ENCODE measurements at regions not wholly inside any gene's neighbourhood (a gene's known extent, or its start where the extent isn't known, plus 50 kb on each side); places are given as distances from the start of the nearest gene placed in this dataset.
"Not testable (repeated sequence)": the region's sequence is repeated elsewhere in the genome, so short reads cannot be mapped to it uniquely, and the experiment has no call there.

DNA sequence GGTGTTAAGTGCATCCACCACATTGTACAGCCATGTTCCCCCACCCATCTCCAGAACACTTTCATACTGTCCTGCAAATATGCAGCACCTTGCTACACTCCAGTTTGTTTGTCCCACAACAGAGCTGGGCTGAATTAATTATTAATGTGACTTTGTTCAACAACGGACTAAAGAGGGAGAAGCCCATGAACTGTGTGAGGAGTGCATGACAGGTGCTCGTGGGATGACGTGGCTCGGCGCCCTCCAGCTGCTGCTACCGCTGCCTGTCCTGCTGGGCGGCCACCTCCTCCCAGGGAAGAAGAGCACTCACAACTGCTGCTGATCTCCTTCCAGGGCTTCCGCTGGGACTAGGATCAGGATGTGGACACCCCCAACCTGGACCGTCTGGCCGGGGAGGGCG, 111.2 kb upstream of the DEFB108B start:
- DNase-seq (ENCODE audit: low read depth): not testable (repeated sequence)

DNA sequence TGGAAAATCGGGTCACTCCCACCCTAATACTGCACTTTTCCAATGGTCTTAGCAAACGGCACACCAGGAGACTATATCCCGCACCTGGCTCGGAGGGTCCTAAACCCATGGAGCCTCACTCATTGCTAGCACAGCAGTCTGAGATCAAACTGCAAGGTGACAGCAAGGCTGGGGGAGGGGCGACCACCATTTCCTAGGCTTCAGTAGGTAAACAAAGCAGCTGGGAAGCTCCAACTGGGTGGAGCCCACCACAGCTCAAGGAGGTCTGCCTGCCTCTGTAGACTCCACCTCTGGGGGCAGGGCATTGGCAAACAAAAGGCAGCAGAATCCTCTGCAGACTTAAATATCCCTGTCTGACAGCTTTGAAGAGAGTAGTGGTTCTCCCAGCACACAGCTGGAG, 109.0 kb upstream of the DEFB108B start:
- DNase-seq (ENCODE audit: low read depth): not testable (repeated sequence)

DNA sequence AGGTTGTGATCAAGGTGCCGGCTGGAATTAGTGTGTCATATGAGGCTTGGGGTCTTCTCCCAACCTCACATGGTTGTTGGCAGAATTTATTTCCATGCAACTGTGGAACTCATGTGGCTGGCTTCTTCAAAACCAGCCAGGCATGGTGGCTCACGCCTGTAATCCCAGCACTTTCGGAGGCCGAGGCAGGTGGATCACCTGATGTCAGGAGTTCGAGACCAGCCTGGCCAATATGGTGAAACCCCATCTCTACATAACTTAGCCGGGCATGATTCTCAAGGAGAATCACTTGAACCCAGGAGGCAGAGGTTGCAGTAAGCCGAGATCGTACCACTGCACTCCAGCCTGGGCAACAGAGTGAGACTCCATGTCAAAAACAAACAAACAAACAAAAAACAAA, 102.3 kb upstream of the DEFB108B start:
- DNase-seq (ENCODE audit: low read depth): not testable (repeated sequence)

DNA sequence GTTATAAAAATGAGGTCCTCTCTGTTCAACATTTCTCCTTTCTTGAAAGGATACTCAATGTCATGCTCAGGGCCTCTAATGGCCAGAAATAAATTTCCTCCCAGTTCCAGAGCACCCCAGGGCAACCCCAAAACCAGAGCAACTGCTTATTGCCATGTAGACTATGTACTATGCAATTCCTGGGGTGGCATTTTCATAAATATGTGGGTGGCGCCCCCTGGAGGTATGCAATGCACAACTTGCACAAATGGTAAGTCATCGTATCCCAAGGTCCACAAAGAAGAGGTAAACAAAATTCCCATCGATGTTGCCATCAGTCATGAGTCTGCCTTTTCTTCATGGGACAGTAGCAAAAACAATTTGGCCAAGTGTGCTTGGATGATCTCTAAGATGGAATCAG, 98.6 kb upstream of the DEFB108B start:
- DNase-seq (ENCODE audit: low read depth): not testable (repeated sequence)

DNA sequence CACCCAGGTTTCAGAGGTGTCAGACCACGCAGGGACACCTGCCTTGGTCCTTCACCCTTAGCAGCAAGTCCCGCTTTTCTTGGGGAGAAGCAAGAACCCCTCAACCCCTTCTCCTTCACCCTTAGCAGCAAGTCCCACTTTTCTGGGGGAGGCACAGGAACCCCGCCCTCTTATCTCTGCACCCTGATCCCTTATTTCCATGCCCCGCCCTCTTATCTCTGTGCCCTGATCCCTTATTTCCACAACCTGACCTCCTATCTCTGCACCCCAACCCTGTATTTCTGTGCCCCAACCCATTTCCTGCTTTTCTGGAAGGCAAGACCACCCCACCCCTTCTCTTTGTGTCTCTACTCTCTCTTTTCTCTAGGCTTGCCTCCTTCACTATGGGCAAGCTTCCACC, 94.7 kb upstream of the DEFB108B start:
- not testable (repeated sequence) for DNase-seq (ENCODE audit: low read depth)

DNA sequence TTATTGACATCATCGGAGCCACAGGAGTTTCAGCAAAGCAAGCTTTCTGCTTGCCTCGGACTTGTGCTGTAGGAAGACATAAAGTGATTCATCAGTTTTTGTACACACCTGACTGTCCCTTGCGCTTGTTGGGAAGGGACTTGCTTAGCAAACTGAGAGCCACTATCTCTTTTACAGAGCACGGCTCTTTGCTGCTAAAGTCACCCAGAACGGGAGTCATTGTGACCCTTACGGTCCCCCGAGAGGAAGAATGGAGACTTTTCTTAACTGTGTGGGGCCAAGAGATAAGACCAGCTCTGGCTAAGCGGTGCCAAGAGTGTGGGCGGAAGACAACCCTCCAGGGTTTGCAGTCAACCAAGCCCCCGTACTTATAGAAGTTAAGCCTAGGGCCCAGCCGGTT, 89.6 kb upstream of the DEFB108B start:
- not testable (repeated sequence) for DNase-seq (ENCODE audit: low read depth)

DNA sequence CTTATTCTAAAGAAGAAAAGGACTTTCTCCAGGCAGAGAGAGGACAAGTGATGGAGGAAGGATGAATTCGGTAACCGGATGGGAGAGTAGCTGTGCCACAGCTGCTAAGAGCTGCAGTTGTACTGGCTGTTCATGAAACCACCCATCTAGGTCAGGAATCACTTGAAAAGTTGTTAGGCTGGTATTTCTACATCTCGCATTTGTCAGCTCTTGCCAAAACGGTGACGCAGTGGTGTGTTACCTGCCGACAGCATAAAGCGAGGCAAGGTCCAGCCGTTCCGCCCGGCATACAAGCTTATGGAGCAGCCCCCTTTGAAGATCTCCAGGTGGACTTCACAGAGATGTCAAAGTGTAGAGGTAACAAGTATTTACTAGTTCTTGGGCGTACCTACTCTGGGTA, 87.3 kb upstream of the DEFB108B start:
- not testable (repeated sequence) for DNase-seq (ENCODE audit: low read depth)

DNA sequence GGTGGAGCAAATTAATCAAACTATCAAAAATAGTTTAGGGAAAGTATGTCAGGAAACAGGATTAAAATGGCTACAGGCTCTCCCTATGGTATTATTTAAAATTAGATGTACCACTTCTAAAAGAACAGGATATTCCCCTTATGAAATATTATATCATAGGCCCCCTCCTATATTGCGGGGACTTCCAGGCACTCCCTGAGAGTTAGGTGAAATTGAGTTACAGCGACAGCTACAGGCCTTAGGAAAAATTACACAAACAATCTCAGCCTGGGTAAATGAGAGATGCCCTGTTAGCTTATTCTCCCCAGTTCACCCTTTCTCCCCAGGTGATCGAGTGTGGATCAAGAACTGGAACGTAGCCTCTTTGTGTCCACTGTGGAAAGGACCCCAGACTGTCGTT, 86.7 kb upstream of the DEFB108B start:
- DNase-seq (ENCODE audit: low read depth): not testable (repeated sequence)

DNA sequence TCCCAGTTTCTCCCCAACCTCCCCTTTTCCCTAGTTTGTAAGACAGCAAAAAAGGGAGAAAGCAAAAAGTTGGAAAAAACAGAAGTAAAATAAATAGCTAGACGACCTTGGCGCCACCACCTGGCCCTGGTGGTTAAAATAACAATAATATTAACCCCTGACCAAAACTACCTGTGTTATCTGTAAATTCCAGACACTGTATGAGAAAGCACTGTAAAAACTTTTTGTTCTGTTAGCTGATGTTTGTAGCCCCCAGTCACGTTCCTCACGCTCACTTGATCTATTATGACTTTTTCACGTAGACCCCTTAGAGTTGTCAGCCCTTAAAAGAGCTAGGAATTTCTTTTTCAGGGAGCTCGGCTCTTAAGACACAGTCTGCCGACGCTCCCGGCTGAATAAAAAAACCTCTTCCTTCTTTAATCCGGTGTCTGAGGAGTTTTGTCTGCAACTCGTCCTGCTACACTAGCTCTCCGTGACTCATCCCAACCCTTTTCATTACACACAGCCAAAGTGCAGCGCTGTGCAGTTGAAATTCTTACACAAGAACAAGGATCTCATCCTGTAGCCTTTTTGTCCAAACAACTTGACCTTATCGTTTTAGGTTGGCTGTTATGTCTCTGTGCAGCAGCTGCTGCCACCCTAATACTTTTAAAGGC, 83.9 kb upstream of the DEFB108B start:
- not testable (repeated sequence) for DNase-seq (ENCODE audit: low read depth)

DNA sequence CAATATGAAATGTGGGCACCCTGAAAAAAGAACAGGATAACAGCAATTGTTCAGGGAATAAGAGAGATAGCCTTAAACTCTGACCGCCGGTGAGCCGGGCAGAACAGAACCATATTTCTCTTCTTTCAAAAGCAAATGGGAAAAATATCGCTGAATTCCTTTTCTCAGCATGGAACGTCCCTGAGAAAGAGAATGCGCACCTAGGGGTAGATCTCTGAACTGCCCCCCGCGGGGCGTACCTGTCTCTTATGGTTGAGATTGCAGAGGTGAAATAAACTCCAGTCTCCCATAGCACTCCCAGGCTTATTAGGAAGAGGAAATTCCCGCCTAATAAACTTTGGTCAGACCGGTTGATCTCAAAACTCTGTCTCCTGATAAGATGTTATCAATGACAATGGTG, 82.1 kb upstream of the DEFB108B start:
- not testable (repeated sequence) for DNase-seq (ENCODE audit: low read depth)

DNA sequence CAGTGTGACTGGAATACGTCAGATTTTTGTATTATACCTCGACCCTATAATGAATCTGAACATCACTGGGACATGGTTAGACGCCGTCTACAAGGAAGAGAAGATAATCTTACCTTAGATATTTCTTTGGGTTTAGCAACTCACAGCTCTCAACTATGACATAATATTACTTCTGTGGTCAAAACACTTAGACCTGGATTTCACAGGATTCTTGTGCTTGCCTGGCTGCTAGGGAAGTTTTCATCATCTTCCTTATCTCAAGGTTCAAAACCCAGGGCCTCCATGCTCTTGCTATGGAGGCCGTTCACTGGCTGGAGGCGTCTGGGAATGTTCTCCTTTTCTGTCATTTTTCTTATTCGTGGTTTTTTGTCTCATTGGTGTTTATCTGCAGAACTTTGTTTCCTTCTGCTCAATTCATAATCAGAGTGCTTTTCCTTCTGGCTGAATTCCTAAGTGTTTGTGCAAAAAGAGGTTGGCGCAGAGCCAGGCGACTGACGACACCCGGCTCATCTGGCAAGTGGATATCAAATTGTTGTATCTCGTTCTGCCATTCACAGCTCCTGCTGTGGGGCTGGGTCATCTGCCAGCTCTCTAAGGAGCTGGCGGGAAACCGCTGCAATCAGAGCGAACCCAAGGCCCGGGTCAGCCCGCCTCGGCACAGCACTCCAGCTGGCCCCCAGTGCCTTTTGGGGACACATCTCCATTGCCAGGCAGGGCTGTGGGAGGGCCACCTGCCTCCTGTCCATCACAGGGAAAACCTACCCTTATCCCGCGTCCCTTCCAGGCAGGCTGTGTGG, 68.1 kb upstream of the DEFB108B start:
- not testable (repeated sequence) for DNase-seq (ENCODE audit: low read depth)

DNA sequence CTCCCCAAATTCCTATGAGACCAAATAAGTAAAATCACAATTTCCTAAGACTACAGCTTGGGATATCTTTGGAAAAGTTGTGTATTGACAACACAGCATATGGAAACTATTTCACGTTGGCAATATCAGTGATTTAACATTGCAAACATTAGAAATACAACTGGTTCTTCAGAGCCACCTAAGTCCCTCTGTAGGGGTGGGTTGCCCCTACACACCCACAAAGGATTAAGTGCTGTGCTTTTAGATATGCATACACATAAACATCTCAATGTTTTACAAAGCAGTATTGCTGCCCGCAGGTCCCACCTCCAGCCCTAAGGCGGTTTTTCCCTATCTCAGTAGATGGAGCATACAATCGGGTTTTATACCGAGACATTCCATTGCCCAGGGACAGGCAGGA, 66.0 kb upstream of the DEFB108B start:
- not testable (repeated sequence) for DNase-seq (ENCODE audit: low read depth)

DNA sequence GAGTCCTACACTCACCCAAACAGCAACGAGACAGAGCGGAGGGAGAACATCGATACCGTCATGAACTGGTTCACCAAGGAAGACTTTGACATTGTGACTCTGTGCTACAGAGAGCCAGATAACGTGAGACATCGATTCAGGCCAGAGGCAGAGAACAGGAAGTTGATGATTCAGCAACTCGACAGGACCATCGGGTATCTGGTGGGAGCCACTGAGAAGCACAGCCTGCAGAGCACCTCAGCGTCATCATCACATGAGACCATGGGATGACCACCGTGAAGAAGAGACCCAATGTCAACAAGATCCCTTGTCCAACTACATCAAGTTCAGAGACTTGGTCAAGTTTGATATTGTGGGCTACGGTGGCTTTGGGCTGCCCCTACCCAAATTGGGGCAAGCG, 60.8 kb upstream of the DEFB108B start:
- DNase-seq (ENCODE audit: low read depth): not testable (repeated sequence)

DNA sequence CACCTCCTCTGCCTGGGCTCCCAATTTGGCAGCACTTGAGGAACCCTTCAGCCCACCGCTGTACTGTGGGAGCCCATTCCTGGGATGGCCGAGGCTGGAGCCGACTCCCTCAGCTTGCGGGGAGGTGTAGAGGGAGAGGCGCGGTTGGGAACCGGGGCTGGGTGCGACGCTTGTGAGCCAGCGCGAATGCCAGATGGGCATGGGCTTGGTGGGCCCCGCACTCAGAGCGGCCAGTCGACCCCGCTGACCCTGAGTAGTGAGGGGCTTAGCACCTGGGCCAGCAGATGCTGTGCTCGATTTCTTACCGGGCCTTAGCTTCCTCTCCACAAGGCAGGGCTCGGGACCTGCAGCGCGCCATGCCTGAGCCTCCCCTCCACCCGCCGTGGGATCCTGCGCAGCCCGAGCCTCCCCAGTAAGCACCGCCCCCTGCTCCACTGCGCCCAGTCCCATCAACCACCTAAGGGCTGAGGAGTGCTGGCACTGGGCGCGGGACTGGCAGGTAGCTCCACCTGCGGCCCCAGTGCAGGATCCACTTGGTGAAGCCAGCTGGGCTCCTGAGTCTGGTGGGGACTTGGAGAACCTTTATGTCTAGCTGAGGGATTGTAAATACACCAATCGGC, 58.3 kb upstream of the DEFB108B start:
- DNase-seq (ENCODE audit: low read depth): no peak

DNA sequence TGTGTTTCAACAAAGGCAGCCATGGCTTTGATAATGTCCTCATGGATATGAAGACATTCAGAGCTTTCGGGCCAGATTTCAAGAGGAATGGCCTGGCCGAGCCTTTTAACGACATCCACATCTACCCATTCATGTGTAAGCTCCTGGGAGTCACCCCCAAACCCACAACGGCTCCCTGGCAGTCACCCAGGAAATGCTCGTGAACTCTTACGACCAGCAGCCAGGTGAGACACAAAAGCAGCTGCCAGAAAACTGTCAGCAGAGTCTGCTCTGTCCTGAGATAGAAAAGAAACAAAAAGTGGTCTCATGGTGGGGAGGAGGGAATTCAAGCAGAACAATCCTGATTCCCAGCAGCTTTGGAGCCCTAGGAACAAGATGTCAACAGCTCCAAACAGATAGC, 52.9 kb upstream of the DEFB108B start:
- not testable (repeated sequence) for DNase-seq (ENCODE audit: low read depth)

DNA sequence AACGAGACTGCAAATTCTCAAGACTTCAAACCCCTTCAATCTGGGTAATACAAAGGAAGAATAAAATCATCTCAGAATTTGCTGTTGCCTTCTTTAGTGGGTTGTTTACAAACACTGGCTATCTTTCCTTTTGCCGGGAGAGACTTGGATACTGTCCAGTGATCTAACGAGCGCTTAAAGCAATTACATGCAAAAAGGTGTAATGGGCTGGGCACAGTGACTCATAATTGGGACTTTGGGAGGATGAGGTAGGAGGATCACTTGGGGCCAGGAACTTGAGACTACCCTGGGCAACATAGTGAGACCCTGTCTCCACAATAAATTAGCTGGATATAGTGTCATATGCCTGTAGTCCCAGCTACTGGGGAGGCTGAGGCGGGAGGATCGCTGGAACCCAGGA, 52.2 kb upstream of the DEFB108B start:
- DNase-seq (ENCODE audit: low read depth): not testable (repeated sequence)

DNA sequence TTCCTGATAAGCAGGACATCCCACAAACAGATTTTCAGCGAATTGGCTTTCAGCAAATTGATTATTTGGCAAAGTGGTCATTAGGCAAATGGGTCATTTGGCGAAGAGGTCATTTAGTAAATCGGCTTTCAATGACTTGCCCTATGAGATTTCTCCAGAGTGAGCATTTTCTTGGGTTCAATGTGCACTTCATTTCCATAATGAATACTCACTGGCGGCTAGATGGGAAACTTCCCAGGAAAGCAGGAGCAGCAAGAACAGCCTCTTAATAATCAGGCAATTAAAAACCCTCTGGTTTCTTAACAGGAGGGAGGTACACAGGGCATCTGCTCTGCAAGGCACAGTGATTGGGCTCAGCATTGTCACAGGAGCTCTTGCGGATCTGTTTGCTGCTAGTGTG, 51.5 kb upstream of the DEFB108B start:
- DNase-seq (ENCODE audit: low read depth): not testable (repeated sequence)

DNA sequence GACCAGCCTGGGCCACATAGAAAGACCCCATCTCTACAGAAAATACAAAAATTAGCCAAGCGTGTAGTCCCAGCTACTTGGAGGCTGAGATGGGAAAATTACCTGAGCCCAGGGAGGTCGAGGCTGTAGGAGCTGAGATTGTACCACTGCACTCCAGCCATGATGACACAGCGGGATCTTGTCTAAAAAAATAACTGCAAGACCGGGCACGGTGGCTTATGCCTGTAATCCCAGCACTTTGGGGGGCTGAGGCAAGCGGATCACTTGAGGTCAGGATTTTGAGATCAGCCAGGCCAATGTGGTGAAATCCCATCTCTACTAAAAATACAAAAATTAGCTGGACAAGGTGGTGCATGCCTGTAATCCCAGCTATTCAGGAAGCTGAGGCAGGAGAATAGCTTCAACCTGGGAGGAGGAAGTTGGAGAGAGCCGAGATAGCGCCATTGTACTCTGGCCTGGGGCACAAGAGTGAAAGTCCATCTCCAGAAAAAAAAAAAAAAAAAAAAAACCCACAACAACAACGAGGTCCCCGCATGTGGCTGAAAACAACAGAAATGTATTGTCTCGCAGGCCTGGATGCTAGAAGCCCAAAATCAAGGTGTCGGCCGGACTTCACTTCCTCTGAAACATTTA, 50.7 kb upstream of the DEFB108B start:
- not testable (repeated sequence) for DNase-seq (ENCODE audit: low read depth)

DNA sequence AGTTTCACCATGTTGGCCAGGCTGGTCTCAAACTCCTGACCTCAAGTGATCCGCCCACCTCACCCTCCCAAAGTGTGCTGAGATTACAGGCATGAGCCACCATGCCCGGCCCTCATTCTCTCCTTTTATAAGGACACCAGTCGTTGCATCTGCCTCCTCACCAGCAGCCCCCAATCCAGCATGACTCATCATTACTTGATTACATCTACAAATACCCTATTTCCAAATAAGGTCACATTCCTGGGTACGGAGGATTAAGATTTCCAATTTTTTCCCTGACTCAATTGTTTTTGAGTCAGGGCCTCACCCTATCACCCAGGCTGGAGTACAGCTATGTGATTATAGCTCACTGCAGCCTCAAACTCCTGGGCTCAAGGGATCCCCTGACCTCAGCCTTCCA, 49.8 kb upstream of the DEFB108B start:
- DNase-seq (ENCODE audit: low read depth): not testable (repeated sequence)

All from stimulated activated CD8-positive, alpha-beta memory T cell treated with anti-CD3 and anti-CD28 coated beads, Interleukin-15, amount 100 ng/mL, for 1 hour (primary cell).